HG03196 (cell line): ENCODE measurements at regions not wholly inside any gene's neighbourhood (a gene's known extent, or its start where the extent isn't known, plus 50 kb on each side); places are given as distances from the start of the nearest gene placed in this dataset.
"Not testable (repeated sequence)": the region's sequence is repeated elsewhere in the genome, so short reads cannot be mapped to it uniquely, and the experiment has no call there.

Experiments
- ATAC-seq: cut with Tn5 transposase; IDR thresholded peaks from one replicate; pipeline ENCODE4 v1.9.1; 2021; ENCODE audit not compliant: unreplicated experiment

DNA sequence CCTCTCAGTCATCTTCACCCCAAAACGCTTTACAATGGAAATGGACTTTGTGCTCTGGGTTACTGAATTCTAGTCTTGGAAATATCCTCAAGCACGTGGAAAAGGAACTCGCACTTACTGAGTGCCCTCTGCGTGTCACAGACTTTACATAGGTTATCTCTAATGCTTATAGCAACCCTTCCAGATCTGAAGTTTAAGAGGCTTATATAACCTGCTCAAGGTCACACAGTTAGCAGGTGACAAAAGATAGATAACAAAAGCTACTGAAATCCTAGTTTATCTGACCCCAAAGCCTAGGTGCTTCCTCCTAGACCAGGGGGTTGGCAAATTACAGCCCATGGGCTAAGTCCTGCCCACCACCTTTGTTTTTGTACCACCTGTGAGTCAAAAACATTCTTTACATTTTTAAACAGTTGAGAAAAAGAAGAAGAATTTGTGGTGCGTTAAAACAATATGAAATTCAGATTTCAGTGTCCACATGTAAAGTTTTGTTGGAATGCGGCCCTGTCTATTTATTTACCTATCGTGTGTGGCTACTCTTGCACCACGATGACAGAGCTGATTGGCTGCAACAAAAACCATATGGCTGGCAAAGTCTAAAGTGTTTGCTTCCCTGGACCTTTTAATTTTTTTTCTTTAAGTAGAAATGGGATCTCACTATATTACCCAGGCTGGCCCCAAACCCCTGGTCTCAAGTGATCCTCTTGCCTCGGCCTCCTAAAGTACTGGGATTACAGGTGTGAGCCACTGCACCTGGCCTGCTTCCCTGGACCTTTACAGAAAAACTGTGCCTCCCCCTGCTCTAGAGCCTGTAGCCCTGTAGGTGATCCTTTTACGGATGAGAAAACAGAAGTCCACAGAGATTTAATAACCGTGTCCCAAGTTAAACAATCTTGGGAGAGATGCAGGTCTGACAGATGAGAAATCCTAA, 110.2 kb upstream of the RREB1 start:
- ATAC-seq = no peak

DNA sequence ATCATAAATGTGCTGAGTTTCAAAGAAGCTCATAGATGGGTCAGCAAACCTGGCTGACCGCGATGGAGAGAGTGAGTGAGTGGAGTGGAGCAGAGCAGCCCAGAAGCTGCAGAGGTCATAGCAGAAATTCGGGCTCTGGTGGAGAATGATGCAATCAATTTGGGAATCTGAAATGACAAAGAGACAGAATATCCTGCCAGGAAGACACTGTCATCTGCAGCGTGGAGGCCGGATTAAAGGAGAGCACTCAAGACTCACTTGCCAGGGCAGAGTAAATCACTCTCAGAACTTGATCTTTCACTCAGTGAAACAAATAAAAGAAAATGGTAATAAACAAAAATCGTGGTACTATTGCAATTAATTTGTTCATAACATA, 109.6 kb upstream of the RREB1 start:
- ATAC-seq = no peak

DNA sequence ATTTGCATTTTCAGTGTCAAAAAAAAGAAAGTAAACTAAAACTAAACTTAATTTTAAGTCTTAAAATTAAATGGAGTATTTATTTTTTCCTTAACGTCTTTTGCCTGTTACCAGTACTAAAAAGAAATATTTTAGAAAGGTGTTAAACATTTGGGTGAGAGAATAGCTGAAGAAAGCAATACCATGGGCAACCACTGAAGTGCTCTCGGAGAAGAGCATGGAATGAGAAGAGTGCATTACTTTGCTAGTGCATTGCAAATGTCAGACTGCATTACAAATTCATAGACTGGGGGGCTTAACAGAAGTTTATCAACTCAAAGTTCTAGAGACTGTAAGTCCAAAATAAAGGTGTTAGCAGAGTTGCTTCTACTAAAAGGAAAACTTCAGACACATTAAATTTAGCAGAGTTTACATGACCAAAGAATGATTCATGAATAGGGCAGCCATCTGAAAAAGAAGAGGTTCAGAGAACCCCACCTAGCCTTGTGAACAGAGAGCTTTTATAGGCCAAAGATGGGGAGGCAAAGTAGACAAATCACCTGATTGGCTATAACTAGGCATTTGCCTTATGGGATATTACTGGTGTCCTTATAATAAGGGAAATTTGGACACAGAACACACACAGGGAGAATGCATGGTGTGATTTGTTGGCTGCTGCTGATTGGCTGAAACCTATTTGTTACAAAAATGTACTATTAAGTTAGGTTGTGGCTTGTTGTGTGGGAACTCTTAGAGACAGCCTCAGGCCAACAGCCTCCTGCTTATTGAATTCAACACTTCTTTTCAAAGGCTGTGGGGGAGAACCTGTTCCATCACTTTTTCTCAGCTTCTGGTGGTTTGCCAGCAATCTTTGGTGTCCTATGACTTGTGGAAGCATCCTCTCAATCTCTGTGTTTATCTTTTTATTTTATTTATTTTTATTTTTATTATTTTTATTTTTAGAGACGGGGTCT, 106.7 kb upstream of the RREB1 start:
- no peak for ATAC-seq

DNA sequence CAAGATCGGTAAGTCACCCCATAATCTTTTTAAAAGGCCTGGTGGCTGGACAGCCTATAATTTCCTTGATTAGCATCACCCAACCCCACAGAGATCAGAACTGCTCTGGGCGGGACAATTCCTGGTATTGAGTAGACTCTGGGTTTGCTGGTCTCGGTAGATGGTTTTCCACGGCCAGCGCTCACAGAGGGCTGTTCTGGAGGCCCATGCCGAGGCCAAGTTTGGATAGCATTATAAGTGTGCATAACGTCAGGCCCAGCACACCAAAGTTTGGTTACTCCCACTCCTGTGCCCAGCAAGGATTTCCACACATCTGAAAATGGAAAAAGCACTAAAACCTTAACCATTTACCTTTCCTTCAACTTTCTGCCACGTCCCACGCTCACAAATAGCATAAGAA, 104.7 kb upstream of the RREB1 start:
- ATAC-seq = no peak

DNA sequence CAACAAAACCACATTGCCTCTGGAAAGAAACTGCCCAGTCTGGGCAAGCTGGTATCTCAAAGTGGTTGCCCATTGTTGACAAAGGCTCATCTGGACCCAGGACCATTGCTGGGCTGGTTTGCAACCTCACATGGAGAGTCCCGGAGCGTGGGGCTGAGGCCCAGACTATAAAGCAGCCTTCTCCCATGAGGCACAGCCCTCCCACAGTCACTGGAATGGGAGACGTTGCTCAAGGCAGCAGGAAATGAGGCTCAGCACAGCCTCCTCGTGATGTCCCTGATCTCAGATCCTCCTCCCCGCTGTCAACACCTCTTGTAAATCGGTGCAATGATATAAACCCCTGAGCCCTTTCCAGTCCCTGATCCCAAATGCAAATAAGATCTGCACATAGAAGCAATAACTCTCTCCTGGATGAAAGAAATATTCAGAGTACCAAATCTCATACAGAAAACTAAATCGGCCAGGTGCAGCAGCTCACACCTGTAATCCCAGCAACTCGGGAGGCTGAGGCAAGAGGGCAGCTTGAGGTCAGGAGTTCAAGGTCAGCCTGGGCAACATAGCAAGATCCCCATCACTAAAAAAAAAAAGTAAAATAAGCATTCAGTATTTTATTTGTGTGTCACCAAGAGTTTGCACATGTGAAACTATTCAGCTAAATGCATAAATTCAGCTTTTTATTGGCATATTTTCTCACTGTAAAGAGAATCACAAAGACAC, 103.0 kb upstream of the RREB1 start:
- ATAC-seq = no peak

DNA sequence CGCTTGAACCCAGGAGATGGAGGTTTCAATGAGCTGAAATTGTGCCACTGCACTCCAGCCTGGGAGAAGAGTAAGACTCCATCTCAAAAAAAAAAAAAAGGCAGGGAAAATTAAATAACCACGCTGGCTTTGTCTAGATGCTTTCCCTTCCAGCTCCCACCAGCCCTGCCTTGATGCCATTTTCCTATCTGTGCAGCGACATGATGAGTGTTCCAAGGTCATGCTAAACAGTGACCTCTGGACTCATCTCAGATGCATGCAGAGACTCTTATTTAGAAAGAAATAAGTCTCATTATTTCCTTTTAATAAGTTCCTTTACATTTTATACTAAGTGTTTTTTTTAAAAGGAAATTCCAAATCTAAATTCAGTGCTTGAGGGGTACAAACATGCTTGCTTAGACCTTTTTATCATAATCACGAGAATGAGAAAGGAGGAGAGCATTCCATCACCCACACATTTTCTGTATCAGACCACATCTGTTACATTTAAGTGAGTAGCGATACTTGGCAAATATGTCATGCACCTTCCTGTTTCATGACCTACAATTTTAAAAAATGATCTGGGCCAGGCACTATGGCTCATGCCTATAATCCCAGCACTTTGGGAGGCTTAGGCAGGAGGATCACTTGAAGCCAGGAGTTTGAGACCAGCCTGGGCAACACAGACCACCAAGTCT, 101.1 kb upstream of the RREB1 start:
- ATAC-seq = no peak

DNA sequence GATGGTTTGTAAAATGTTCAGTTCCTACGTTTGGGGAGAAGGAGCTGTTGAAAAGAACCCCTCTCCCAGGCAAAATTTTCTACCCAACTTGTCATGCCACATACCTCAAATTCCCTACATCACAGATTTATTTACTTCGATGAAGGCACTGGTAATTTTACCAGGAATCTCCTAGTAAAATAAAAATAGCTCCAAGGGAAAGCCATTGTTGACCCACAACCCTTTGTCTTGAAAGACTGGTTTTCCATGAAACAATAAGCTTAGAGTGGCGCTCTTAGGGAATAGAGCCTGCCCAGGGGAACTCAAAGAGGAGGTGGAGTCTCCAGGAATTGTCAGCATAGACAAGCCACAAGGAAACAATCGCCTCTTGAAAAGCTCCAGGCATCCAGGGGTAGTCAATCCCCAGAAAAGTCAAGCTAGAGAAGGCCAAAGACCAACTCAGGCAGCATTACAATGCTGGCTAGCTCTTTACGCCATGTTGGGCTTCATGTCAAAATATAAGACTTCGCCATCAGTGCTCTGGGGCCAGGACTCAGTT, 99.2 kb upstream of the RREB1 start:
- no peak for ATAC-seq

DNA sequence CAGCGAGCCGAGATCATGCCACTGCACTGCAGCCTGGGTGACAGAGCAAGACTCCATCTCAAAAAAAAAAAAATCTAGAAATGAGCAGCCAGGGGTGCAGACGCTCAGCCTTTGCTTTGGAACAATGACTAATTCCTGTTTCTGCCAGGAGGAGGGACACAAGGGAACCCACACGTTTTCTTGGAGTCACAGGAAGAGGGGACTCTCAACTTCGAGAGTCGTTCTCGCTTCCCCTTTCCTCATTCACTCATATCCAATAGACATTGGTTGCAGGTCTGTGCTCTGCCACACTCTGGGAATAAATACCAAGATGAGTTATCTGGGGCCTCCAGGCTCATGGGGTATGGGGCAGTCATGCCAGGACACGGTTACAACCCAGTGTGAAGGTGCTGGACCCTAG, 91.5 kb upstream of the RREB1 start:
- ATAC-seq = no peak

DNA sequence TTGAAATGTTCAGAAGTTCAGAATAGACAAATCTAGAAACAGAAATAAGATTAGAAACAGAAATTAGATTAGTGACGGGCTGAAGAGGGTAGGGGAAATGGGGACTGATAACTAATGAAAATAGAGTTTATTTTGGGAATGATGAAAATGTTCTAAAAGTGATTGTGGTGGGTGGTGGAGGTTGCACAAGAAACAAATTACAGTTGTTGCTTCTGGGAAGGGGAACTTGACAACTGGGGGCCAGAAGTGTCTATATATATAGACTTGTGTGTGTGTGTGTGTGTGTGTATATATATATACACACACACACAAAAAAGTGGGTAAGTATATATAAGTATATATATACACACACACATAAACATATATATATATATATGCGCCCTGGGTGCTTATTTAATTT, 86.5 kb upstream of the RREB1 start:
- no peak for ATAC-seq

DNA sequence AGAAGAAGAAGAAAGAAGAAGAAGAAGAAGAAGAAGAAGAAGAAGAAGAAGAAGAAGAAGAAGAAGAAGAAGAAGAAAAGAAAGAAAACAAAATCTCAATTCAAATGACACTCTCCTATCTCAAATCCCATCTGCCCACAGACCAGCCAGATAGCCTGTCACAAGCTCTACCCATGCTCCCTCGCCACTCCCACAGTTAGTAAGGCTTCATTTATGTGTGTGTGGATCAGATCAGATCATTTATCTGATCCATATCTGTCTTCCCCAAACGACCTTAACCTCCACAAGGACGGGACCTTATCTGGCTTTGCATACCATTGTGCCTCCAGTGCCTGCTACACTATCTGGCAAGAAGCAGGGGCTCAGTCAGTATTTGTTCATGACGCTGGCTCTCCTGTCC, 81.9 kb upstream of the RREB1 start:
- no peak for ATAC-seq

DNA sequence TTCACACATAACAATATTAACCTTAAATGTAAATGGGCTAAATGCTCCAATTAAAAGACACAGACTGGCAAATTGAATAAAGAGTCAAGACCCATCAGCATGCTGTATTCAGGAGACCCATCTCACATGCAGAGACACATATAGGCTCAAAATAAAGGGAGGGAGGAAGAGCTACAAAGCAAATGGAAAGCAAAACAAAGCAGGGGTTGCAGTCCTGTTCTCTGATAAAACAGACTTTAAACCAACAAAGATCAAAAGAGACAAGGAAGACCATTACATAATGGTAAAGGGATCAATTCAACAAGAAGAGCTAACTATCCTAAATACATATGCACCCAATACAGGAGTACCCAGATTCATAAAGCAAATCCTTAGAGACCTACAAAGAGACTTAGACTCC, 78.8 kb upstream of the RREB1 start:
- ATAC-seq = not testable (repeated sequence)

DNA sequence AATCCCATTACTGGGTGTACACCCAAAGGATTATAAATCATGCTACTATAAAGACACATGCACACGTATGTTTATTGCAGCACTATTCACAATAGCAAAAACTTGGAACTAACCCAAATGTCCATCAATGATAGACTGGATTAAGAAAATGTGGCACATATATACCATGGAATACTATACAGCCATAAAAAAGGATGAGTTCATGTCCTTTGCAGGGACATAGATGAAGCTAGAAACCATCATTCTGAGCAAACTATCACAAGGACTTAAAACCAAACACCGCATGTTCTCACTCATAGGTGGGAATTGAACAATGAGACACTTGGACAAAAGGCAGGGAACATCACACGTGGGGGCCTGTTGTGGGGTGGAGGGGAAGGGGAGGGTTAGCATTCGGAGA, 76.8 kb upstream of the RREB1 start:
- ATAC-seq = not testable (repeated sequence)

DNA sequence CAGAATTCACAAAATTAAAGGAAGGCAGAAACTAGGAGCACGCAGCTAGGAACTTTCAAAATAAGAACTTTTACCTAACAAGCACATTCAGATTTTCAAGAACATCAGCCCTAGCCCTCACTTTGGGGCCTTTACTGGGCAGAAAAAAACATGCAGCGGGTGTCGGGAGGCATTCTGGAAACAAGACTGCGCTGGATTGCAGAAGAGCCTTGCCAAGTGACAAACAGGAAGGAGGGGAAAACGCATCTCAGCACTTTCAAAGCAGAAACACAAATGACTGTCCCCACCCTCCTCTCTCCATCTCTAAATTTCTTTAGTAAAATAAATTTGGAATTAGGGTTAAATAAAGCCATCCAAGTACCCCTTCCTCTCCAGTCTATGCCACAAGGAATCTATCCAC, 74.6 kb upstream of the RREB1 start:
- ATAC-seq = no peak

DNA sequence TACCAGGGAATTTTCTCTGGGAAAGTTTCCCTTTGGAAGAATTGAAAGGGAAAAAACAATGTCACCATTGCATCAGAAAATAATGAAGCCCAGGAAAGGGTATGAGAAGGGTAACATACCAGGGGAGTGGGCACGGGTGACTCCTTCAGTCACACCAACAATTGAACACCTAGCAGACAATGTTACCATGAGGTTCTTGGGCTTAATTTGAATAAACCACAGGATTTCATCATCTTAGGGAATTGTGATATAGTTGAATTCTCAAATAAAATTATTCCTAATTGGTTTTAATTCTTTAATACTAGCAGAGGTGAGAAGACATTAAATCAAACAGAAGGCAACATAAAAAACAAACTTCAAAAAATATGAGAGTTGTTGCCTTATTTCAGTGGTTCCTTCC, 73.7 kb upstream of the RREB1 start:
- ATAC-seq = no peak

DNA sequence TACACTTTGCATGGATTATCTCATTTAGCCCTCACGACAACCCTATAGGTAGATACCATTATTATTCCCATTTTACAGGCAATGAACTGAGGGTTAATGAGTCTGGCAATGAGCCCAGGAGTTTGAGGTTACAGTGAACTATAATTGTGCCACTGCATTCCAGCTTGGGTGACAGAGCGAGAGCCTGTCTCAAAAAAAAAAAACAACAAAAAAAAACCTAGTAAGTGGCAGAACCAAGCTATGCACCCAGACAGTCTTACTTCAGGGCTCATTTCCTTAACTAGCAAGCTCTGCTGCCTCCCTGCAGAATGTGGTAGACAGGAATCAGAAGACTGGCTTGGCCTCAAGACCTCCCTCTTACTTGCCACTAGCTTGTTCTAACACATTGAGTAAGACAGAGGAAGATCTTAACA, 71.9 kb upstream of the RREB1 start:
- no peak for ATAC-seq

DNA sequence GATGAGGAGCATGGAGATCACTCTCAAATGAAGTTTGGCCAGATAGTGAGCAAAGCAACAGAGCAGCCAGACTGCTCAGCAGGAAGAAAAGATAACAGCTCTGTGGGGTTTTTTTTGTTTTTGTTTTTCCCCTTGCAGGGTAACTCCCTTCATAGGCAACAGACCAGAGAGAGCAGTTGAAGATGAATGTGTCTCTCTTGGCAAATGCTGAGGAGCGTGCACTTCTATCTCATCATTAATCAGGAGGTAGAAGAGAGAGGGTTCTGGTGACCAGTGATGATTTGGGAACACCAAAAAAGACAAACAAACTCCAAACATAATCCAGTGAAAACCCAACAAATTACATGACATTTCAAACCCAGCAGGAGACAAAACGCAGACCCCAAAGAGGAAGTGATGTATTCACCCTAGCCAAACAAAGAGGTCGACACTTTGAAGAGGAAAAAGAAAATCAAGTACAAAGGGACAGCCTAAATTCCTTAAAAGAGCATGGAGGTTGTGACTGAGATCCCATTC, 66.2 kb upstream of the RREB1 start:
- no peak for ATAC-seq

DNA sequence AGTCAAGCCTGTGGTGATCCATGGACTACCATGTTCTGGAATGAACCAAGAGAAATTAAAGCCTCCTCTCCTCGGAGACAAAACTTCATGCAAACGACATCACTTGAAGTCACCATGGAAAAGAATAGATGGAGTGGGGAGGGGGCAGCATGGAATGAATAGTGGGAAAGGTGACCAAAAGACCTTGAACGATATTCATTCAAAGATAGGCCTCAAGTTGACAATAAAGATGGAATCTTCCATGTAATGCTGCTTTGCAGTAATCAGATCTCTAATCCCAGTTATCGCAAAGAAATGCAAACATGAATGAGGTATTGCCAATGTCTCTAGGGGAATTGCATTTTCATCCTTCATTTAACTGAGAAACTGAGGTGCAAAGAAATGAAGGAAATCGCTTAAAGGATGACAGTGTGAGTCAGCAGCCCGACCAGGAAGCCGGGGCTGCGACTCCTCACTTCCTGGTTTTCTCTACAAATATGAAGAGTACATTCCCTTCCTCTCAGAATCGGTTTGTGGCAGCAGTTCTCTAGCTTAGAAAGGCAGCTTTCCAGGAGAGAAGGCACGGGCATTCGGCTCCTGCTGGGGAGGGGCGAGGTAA, 65.6 kb upstream of the RREB1 start:
- ATAC-seq = no peak

DNA sequence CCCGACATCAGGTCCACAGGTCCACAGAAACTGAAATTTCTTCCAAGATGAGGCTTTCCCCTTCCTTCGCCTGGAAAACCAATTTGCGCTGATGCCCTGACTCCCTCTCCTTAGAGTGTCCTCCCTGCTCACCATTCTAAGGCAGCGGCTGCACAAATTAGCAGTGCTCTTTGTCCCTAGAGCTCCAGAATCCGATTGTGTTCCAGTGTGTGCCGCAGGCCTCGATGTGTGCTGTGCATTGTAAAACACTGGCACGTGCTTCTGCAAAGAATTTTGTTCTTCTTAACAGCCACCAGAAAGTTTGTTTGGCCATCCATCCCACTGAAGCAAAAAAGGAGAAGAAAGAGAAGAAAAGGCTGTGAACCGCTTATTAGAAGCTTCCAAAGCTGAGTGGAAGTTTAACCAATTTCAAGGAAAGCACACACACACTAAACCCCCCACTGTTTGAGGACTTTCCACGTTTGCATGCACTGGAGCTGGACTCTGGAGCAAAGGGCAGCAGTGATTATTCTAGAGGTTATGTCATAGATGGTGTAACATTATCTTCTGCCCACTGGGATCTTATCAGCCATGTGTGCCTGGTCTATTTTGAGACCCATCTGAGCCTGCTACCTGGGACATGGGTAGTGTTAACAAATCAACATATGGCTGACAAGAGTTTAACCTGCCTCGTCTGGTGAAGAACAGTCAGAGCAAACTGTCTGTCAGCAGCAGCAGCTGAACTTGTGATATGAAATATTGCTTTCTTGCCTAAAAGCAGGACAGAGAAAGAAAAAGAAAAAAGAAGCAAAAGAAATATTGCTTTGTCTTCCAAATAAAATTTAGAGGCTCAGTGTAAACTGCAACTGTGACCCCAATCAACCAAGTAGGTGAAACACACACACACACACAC, 64.9 kb upstream of the RREB1 start:
- ATAC-seq = no peak

DNA sequence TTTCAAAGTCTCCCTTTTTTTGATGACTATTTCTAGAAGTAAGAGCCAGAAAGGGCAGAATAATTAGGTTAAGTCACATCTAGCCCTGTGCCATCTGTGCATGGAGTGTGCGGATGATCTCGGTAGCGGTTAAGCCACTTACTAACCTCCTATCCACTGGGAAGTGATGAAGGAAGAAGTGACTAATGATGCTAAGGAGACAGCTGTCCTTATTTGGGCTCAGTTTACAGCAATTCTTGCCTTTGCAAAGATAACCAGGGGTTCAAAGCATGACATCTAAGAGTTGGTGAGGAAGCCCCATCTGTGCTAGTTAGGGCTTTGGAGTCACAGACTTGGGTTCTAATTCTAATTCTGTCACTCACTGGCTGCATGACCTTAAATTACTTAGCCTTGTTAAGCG, 62.4 kb upstream of the RREB1 start:
- no peak for ATAC-seq
